ENCODE measurements at regions not wholly inside any gene's neighbourhood (a gene's known extent, or its start where the extent isn't known, plus 50 kb on each side); places are given as distances from the start of the nearest gene placed in this dataset.

- WGBS, 4 donors = 35 to 53% (median 47%) methylated on average over 3 of the region's 3 CpGs
- Histone ChIP-seq H3K4me3 (peak overlapping the region in 1 of 4 donors; percentile 10), H3K4me1 (replicated peaks in 1 of 2) (peaks cover 11 to 12% of the 10 kb centered on the region in 2 donors), H3K27ac (peak overlapping the region in 3 of 5 donors; percentile 51 to 75 (median 67)), H3K36me3 (replicated peaks in 1 of 2) (no peaks in the 10 kb centered on the region), H3K27me3 (no peaks in the 10 kb centered on the region), H3K9me3 (replicated peaks in 1 of 3) (no peaks in the 10 kb centered on the region)
- TF ChIP-seq CTCF (IDR thresholded peaks at IDR 0.05) (no peak), POLR2A (IDR thresholded peaks at IDR 0.05) (no peak)
- DNase-seq = peak in 1 of 7 donors; percentile 11
- intact Hi-C loops (cut with DNase I) = no loop called here
These were observed 66.9 kb upstream of the APOBEC4 start for GRCh38 chr1:183720028-183720427.

GRCh38 chr1:183719289-183719688 is 66.2 kb upstream of the APOBEC4 start:
- no peaks in the 10 kb centered on the region for H3K9me3 ChIP-seq (replicated peaks in 1 of 3)
- TF ChIP-seq CTCF (IDR thresholded peaks at IDR 0.05) (no peak), POLR2A (IDR thresholded peaks at IDR 0.05) (no peak)
- H3K27me3 ChIP-seq = no peaks in the 10 kb centered on the region
- DNase-seq = no peak
- H3K4me3 ChIP-seq = no peak overlapping the region
- no peaks in the 10 kb centered on the region for H3K36me3 ChIP-seq (replicated peaks in 1 of 2)
- intact Hi-C loops (cut with DNase I) = no loop called here
- peak overlapping the region in 1 of 5 donors; percentile 75 for H3K27ac ChIP-seq
- peaks cover 11 to 12% of the 10 kb centered on the region in 2 donors for H3K4me1 ChIP-seq (replicated peaks in 1 of 2)
- 88 to 95% (median 94%) methylated on average over 2 of the region's 2 CpGs for WGBS, 4 donors

- Histone ChIP-seq H3K4me3 (no peak overlapping the region), H3K4me1 (replicated peaks in 1 of 2) (peaks cover 11 to 12% of the 10 kb centered on the region in 2 donors), H3K27me3 (no peaks in the 10 kb centered on the region), H3K9me3 (replicated peaks in 1 of 3) (no peaks in the 10 kb centered on the region), H3K36me3 (replicated peaks in 1 of 2) (no peaks in the 10 kb centered on the region), H3K27ac (no peak overlapping the region)
- intact Hi-C loops (cut with DNase I) = no loop called here
- no peak for TF ChIP-seq POLR2A (IDR thresholded peaks at IDR 0.05)
- DNase-seq = no peak
- WGBS, 4 donors = 33 to 88% (median 77%) methylated on average over 1 of the region's 1 CpG
These were observed 63.2 kb upstream of the APOBEC4 start for GRCh38 chr1:183716286-183716685.

GRCh38 chr1:183711741-183712361 is 58.7 kb upstream of the APOBEC4 start:
- H3K4me1 ChIP-seq (replicated peaks in 1 of 2) = no peaks in the 10 kb centered on the region
- H3K27ac ChIP-seq = no peak overlapping the region

More at GRCh38 chr1:183711741-183712361, 58.7 kb upstream of the APOBEC4 start:
- Histone ChIP-seq H3K36me3 (replicated peaks in 1 of 2) (no peaks in the 10 kb centered on the region), H3K9me3 (replicated peaks in 1 of 3) (no peaks in the 10 kb centered on the region), H3K27me3 (no peaks in the 10 kb centered on the region), H3K4me3 (no peak overlapping the region)
- intact Hi-C loops (cut with DNase I) = no loop called here
- 87 to 98% (median 92%) methylated on average over 4 to 5 of the region's 5 CpGs for WGBS, 4 donors
- no peak for DNase-seq
- TF ChIP-seq CTCF (IDR thresholded peaks at IDR 0.05) (no peak), POLR2A (IDR thresholded peaks at IDR 0.05) (no peak)
